Left kidney (tissue), 1 donor: ENCODE measurements at regions not wholly inside any gene's neighbourhood (a gene's known extent, or its start where the extent isn't known, plus 50 kb on each side); places are given as distances from the start of the nearest gene placed in this dataset.

Experiments
- DNase-seq: peaks from one replicate; pipeline ENCODE4 v3.0.0-alpha.2; 2013

DNA sequence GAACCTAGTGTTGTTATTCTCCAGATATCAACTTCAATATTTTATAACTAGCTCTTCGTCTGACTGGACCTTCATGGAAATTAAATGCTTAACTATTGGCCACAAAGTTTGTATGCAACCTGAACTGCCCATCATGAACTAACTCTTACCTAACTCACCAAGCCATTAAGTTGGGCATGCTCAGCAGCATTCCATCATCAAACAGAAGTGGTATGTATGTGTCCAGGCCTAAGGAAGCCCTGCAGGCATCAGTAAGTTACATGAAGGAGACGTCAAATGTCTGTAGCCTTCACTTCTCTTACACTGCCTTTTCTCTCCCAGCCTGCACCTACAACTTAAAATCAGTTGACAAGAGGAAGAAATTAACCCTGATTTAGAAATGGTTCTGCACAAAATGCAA is 1639.2 kb upstream of the PABPC4L start:
- DNase-seq = no peak

DNA sequence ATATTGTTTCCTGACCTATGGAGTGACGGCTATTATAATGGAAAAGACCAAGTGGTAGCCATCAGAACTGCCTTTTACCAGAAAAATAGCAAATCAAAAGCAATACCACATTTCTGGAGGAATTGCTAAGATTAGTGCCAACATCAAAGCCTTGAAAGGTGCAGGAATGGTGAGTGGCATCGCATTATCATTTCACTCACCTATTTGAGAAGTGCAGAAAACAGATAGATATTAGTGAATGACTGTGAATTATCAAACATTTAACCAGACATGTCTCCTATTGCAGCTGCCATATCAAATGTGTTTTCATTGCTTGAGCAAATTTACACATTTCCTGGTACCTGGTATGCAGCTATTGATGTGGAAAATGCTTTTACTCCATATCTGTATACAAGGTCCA is 1638.1 kb upstream of the PABPC4L start:
- DNase-seq = no peak

DNA sequence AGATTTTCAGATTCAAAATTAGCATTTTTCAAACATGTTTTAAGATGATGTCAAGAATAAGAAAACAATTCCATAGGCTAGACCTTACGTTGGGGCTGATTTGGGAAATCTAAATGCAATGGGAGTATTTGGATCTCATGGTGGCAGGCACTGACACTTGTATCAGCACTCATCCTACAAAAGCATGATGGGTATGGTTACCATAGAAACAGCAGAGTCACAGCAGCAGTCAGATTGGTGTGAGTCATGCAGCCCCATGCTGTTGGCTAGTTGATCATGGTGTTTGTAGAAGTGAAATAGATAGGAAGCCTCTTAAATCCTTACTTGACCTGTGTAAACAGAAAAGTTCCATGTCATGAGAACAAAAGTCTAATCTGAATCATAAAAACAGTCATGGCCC is 1637.3 kb upstream of the PABPC4L start:
- no peak for DNase-seq

- no peak for DNase-seq
Observed at GRCh38 chr4:135834471-135834870, 1632.9 kb upstream of the PABPC4L start.

DNA sequence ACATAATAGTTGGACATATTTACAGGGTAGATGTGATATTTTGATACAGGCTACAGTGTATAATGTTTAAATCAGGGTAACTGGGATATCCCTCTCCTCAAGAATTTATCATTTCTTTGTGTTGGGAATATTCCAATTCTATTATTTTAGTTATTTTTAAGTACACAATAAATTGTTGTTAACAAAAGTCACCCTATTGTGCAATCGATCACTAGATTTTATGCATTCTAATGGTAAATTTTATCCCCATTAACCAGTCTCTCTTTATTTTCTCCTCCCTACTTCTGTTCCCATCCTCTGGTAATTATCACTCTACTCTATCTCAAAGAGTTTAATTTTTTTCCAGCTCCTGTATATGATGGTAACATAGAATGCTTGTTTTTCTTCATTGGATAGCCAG is 1631.9 kb upstream of the PABPC4L start:
- DNase-seq = no peak

GRCh38 chr4:135824759-135825296 is 1623.2 kb upstream of the PABPC4L start:
- DNase-seq = no peak

GRCh38 chr4:135804785-135805184 is 1603.2 kb upstream of the PABPC4L start:
- no peak for DNase-seq

DNA sequence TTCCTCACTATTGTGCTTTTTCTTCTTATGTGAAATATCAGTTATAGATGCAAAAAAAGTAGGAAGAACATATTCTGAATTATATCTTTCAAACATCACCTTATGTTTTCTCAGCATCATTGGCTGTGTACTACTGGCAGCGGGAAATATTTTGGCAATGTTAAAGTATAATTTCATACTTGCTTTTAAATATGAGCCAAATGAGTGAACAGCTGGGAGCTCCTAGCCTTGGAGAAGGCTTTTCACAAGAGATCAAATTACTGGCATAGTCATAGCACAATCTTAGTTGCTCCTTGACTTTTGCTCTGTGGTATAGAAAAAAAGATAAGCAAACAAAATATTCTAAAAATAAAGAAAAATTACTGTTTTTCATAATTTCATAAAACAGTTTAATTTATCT is 1575.8 kb upstream of the PABPC4L start:
- no peak for DNase-seq

DNA sequence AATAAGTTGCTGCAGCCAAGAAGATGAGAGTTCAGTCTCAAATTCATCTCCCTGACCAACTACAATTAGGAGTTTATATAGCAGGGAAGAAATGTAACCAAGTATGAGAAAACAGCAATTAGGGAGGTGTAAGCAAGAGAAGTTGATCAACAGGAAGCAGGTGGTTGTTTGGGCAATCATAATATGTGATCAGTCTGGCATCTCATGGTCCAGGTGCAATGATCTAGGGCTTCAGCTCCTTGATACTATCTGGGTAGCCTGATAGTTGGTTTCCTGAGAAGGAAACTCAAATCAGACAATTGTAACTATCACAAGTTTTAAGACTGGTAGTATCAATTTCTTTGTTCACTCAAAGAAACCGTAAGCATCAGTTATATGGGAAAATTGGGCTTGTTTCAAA is 1574.3 kb upstream of the PABPC4L start:
- DNase-seq = no peak

DNA sequence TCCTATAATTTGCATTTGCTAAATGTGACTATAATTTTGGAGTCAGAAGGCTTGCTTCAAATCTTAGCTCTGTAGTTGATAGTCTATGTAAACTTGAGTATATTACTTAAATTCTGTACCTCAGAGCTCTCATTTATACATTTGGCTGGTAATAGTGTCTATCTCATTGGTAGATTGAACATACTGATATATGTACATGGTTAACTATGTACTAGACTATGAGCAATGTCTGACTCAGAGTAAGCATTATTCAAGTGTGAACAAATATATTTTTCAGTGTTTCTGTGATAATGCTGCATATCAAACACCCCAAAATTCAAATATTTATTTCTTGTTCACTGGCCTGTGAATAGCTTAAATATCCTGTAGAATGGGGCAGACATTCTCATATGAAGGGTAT is 1568.9 kb upstream of the PABPC4L start:
- no peak for DNase-seq

GRCh38 chr4:135744928-135745327 is 1543.3 kb upstream of the PABPC4L start:
- no peak for DNase-seq

DNA sequence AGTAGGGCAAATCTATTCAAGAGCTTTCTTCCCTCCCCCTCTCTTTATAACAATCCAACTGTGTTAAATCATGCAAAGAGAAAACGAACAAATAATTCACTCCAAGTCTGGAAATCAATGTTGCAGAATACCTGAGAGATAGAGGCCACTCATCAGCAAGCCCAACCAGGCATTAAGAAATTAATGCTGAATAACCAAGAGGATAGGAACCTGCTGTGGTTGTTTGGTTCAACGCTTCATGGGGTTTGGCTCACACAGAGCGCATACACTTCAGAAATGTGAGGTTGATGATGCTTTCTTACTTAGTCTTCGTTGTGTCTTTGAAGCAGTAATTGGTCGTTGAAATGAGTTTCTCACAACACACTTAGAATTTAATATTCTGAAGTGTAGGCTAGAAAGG is 1540.0 kb upstream of the PABPC4L start:
- DNase-seq = no peak

GRCh38 chr4:135739354-135739753 is 1537.8 kb upstream of the PABPC4L start:
- DNase-seq = no peak

- DNase-seq = no peak
Observed at GRCh38 chr4:135735512-135735911, 1533.9 kb upstream of the PABPC4L start.

DNA sequence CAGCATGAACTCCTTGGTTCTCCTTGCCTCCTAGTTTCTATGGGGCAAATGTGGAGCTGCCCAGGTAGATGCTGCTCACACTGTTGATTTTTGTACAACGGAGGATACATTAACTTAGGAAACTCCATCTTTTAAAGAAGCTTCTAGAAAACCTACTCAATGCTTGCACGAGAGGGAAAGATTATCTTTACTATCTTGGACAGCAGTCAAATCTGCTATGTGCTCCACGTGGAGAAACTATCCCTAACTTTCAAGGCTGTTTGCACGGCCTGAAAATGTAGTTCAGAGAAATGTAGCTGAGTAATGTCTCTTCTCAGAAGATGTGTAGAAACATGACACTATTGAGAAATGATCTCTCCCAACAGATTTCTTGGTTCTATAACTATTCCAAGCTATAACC is 1530.9 kb upstream of the PABPC4L start:
- no peak for DNase-seq

- DNase-seq = no peak
Observed at GRCh38 chr4:135731682-135732081, 1530.1 kb upstream of the PABPC4L start.

DNA sequence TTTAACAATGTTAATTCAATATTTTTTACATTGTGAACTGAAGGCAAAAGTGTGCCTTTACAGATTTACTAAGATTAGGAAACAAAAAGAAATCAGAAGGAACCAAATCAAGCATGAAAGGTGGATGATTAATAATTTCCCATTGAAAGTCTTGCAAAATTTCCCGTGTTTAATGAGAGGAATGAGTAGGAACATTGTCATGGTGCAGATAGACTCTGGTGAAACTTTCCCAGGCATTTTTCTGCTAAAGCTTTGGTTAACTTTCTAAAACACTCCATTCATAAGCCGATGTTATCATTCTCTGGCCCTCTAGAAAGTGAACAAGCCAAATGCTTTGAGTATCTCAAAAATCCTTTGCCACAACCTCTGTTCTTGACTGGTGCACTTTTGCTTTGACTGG is 1522.8 kb upstream of the PABPC4L start:
- no peak for DNase-seq

GRCh38 chr4:135718019-135718418 is 1516.4 kb upstream of the PABPC4L start:
- DNase-seq = no peak

DNA sequence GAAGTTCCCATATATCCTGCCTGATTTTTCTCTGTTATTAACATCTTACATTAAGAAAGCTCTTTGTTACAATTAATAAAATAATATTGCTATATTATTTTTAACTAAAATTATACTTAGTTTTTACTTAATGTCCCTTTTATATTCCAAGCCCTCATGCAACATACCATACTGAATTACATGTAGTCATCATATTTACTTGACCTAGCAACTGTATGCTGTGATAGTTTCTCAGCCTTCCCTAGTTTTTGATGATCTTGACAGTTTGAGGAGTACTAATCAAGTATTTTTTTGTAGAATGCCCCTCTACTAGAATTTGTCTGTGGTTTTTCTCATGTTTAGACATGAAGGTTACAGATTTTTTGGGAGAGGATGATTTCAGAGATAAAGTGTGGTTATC is 1503.8 kb upstream of the PABPC4L start:
- no peak for DNase-seq

DNA sequence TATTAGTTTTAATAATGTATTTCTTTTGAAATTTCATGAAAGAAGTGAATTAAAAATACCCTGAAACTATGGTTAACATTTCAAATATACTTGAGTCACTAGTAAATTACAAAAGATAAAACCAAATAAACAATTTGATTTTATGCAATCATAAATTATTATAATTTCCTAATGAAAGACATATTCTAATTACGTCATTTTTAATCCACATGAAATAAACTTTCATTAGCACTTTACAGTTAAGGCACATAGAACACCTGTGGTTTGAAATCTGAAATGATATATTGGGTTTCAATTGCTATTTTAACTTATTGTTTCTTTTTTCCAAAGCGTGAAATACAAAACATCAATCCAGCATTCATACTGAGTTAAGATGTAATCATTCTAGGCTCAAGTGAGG is 1492.5 kb upstream of the PABPC4L start:
- no peak for DNase-seq

GRCh38 chr4:135684001-135684400 is 1482.4 kb upstream of the PABPC4L start:
- no peak for DNase-seq

GRCh38 chr4:135672202-135672601 is 1470.6 kb upstream of the PABPC4L start:
- no peak for DNase-seq

DNA sequence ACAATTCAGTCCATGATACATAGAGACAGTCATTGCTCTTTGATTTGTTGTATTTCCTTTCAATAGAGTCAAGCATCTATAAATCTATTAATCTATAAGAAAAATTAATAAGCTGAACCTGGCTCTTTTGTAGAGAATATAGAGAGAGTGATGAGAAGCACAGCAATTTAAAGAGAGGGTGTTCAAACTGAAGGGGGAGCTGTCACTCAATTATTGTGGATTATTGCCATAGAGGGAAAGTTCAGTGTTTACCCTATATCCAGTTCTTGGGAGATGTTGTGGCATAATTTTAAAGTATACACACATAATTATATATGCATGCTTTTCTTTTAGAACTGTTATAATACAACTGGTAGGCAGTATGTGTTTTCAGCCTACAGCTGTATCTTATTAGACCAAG is 1469.0 kb upstream of the PABPC4L start:
- no peak for DNase-seq
